Activated CD4-positive, alpha-beta T cell treated with anti-CD3 and anti-CD28 coated beads for 24 hours (primary cell): ENCODE measurements at regions not wholly inside any gene's neighbourhood (a gene's known extent, or its start where the extent isn't known, plus 50 kb on each side); places are given as distances from the start of the nearest gene placed in this dataset.

Source experiments
- DNase-seq, 2 donors: peaks; one replicate each; pipeline ENCODE4 v3.0.0-alpha.2; 2020; ENCODE audit warnings: low read depth in 2 of 2

GRCh38 chr21:18460979-18461378, 57.4 kb upstream of the TMPRSS15 start:
- no peak for DNase-seq

GRCh38 chr21:18461743-18462142, 58.2 kb upstream of the TMPRSS15 start:
- DNase-seq: no peak

GRCh38 chr21:18467715-18468114, 64.1 kb upstream of the TMPRSS15 start:
- DNase-seq: no peak

- no peak for DNase-seq
Observed at GRCh38 chr21:18468790-18469189, 65.2 kb upstream of the TMPRSS15 start.

GRCh38 chr21:18476639-18477038, 73.1 kb upstream of the TMPRSS15 start:
- DNase-seq: no peak

- DNase-seq: no peak
Observed at GRCh38 chr21:18477043-18477442, 73.5 kb upstream of the TMPRSS15 start.

GRCh38 chr21:18478513-18478912, 74.9 kb upstream of the TMPRSS15 start:
- DNase-seq: no peak

- DNase-seq: no peak
Observed at GRCh38 chr21:18488252-18488651, 84.7 kb upstream of the TMPRSS15 start.

GRCh38 chr21:18493422-18493821, 89.8 kb upstream of the TMPRSS15 start:
- no peak for DNase-seq

- no peak for DNase-seq
Observed at GRCh38 chr21:18495523-18495922, 91.9 kb upstream of the TMPRSS15 start.

GRCh38 chr21:18498431-18498830, 94.8 kb upstream of the TMPRSS15 start:
- DNase-seq: no peak

- peak in 1 of 2 donors; percentile 25 for DNase-seq
Observed at GRCh38 chr21:18499761-18500376, 96.3 kb upstream of the TMPRSS15 start.

GRCh38 chr21:18518054-18518481, 114.5 kb upstream of the TMPRSS15 start:
- no peak for DNase-seq

- DNase-seq: no peak
Observed at GRCh38 chr21:18521204-18521603, 117.6 kb upstream of the TMPRSS15 start.

- DNase-seq: no peak
Observed at GRCh38 chr21:18522181-18522972, 118.8 kb upstream of the TMPRSS15 start.

- DNase-seq: no peak
Observed at GRCh38 chr21:18524097-18524880, 120.7 kb upstream of the TMPRSS15 start.

- no peak for DNase-seq
Observed at GRCh38 chr21:18529254-18529653, 125.7 kb upstream of the TMPRSS15 start.

- DNase-seq: no peak
Observed at GRCh38 chr21:18542081-18542480, 138.5 kb upstream of the TMPRSS15 start.

- no peak for DNase-seq
Observed at GRCh38 chr21:18545908-18546307, 142.3 kb upstream of the TMPRSS15 start.

GRCh38 chr21:18547347-18547746, 143.8 kb upstream of the TMPRSS15 start:
- DNase-seq: no peak

- no peak for DNase-seq
Observed at GRCh38 chr21:18548249-18548648, 144.7 kb upstream of the TMPRSS15 start.

GRCh38 chr21:18549214-18549905, 145.8 kb upstream of the TMPRSS15 start:
- DNase-seq: no peak
